ENCODE measurements at regions not wholly inside any gene's neighbourhood (a gene's known extent, or its start where the extent isn't known, plus 50 kb on each side); places are given as distances from the start of the nearest gene placed in this dataset.

DNA sequence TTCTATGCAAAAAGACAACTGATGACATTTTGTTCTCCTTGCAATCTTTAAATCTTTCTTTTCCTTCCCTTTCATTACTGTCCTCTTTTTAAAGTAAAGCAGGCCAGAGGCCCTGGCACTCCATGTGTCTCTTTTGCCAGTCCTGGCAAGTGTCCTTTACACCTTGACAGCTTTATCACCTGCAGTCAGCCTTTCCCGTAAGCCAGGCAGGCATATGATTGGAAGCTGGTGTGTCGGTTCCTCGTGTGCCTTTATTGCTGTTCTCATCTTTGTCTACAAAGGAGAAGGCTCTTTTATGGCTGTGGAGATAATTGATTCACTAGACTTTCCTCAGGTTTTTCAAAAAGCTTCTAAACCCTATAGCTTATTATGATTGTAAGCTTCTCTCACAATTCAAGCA, 162.3 kb upstream of the FBXL4 start:
- peaks cover 3% of the 10 kb centered on the region for H3K27me3 ChIP-seq (ENCODE audit: insufficient read depth, low read length, poor library complexity)
- no peak overlapping the region for H3K4me2 ChIP-seq (ENCODE audit: insufficient read depth, low read length)
- no peak overlapping the region for H2AFZ ChIP-seq (ENCODE audit: low read depth, low read length)
- H3K79me2 ChIP-seq (ENCODE audit: insufficient read depth, low read length), result no peaks in the 10 kb centered on the region
- no peak overlapping the region for H3K9ac ChIP-seq (ENCODE audit: low read depth, low read length)
- H3K4me1 ChIP-seq (ENCODE audit: insufficient read depth, low read length), result no peaks in the 10 kb centered on the region
- no peak overlapping the region for H3K27ac ChIP-seq (ENCODE audit: low read length)
- DNase-seq (no peak), ATAC-seq (ENCODE audit: insufficient read depth, low read depth) (no peak)
- H3K36me3 ChIP-seq (ENCODE audit: insufficient read depth, low read length), result no peaks in the 10 kb centered on the region
- TF ChIP-seq, protein P1, sequence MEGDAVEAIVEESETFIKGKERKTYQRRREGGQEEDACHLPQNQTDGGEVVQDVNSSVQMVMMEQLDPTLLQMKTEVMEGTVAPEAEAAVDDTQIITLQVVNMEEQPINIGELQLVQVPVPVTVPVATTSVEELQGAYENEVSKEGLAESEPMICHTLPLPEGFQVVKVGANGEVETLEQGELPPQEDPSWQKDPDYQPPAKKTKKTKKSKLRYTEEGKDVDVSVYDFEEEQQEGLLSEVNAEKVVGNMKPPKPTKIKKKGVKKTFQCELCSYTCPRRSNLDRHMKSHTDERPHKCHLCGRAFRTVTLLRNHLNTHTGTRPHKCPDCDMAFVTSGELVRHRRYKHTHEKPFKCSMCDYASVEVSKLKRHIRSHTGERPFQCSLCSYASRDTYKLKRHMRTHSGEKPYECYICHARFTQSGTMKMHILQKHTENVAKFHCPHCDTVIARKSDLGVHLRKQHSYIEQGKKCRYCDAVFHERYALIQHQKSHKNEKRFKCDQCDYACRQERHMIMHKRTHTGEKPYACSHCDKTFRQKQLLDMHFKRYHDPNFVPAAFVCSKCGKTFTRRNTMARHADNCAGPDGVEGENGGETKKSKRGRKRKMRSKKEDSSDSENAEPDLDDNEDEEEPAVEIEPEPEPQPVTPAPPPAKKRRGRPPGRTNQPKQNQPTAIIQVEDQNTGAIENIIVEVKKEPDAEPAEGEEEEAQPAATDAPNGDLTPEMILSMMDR (IDR thresholded peaks at IDR 0.05; ENCODE audit: borderline replicate concordance, extremely low read depth, low read length, poor library complexity, severe bottlenecking), result no peak
- no peak for TF ChIP-seq EZH2 (IDR thresholded peaks at IDR 0.05; ENCODE audit: borderline replicate concordance, low read depth, low read length, severe bottlenecking)
- no peak overlapping the region for H3K4me3 ChIP-seq (ENCODE audit: low read depth in 1 of 2, low read length in 2 of 2)
- no peaks in the 10 kb centered on the region for H4K20me1 ChIP-seq (ENCODE audit: insufficient read depth, low read length)
- no peaks in the 10 kb centered on the region for H3K9me3 ChIP-seq (ENCODE audit: insufficient read depth, low read length, severe bottlenecking)

DNA sequence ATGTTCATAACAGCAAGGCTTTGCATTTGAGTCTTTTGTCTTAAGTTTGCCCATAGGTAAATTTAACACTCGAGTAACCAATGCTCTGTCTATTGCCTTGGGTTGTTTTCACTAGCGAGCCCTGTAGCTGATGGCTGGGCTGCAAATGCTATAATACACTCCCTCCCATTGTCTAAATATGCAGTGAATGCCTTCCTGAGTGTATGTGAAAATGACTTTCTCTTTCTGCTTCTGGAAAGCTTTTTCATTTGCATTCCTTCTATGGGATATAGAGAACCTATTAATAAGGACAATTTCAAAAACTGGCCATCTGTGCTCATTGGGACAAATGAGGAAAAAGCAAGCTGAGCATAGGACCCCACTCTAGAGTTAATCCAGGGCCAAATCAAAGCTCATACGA, 156.5 kb upstream of the FBXL4 start:
- no peak overlapping the region for H3K4me2 ChIP-seq (ENCODE audit: insufficient read depth, low read length)
- no peaks in the 10 kb centered on the region for H3K4me1 ChIP-seq (ENCODE audit: insufficient read depth, low read length)
- H3K9me3 ChIP-seq (ENCODE audit: insufficient read depth, low read length, severe bottlenecking), result no peaks in the 10 kb centered on the region
- H3K27me3 ChIP-seq (ENCODE audit: insufficient read depth, low read length, poor library complexity), result no peaks in the 10 kb centered on the region
- H3K27ac ChIP-seq (ENCODE audit: low read length), result no peak overlapping the region
- H3K9ac ChIP-seq (ENCODE audit: low read depth, low read length), result no peak overlapping the region
- H3K4me3 ChIP-seq (ENCODE audit: low read depth in 1 of 2, low read length in 2 of 2), result no peak overlapping the region
- no peak overlapping the region for H2AFZ ChIP-seq (ENCODE audit: low read depth, low read length)
- TF ChIP-seq, protein P1 (IDR thresholded peaks at IDR 0.05; ENCODE audit: borderline replicate concordance, extremely low read depth, low read length, poor library complexity, severe bottlenecking), result no peak
- no peak for TF ChIP-seq EZH2 (IDR thresholded peaks at IDR 0.05; ENCODE audit: borderline replicate concordance, low read depth, low read length, severe bottlenecking)
- no peak for ATAC-seq (ENCODE audit: insufficient read depth, low read depth)
- no peaks in the 10 kb centered on the region for H4K20me1 ChIP-seq (ENCODE audit: insufficient read depth, low read length)
- no peaks in the 10 kb centered on the region for H3K36me3 ChIP-seq (ENCODE audit: insufficient read depth, low read length)
- no peaks in the 10 kb centered on the region for H3K79me2 ChIP-seq (ENCODE audit: insufficient read depth, low read length)
- DNase-seq, result no peak

DNA sequence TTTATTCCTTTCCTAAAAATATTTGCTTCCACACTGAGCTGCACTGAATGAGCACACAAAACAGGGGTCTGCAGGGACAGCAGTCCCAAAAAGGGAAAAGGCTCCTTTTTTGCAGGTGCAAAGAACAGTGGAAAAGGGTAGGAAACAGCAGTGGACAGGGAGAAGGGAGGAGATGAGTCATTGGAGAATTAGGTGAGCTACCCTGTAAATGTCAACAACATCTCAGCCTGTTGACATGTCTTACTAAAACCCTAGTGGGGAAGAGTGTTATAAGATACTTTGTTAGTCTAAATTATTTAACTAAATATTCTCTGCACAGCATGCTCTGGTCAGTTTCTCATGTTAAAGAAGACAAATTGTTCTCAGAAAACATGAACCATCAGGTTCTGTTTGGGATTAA, 151.5 kb upstream of the FBXL4 start:
- H3K9ac ChIP-seq (ENCODE audit: low read depth, low read length), result no peak overlapping the region
- H3K27me3 ChIP-seq (ENCODE audit: insufficient read depth, low read length, poor library complexity), result no peaks in the 10 kb centered on the region
- H4K20me1 ChIP-seq (ENCODE audit: insufficient read depth, low read length), result no peaks in the 10 kb centered on the region
- TF ChIP-seq, protein P1 (IDR thresholded peaks at IDR 0.05; ENCODE audit: borderline replicate concordance, extremely low read depth, low read length, poor library complexity, severe bottlenecking), result no peak
- TF ChIP-seq EZH2 (IDR thresholded peaks at IDR 0.05; ENCODE audit: borderline replicate concordance, low read depth, low read length, severe bottlenecking), result no peak
- no peaks in the 10 kb centered on the region for H3K4me1 ChIP-seq (ENCODE audit: insufficient read depth, low read length)
- no peaks in the 10 kb centered on the region for H3K9me3 ChIP-seq (ENCODE audit: insufficient read depth, low read length, severe bottlenecking)
- DNase-seq (no peak), ATAC-seq (ENCODE audit: insufficient read depth, low read depth) (no peak)
- H2AFZ ChIP-seq (ENCODE audit: low read depth, low read length), result no peak overlapping the region
- H3K4me2 ChIP-seq (ENCODE audit: insufficient read depth, low read length), result no peak overlapping the region
- H3K36me3 ChIP-seq (ENCODE audit: insufficient read depth, low read length), result no peaks in the 10 kb centered on the region
- no peak overlapping the region for H3K4me3 ChIP-seq (ENCODE audit: low read depth in 1 of 2, low read length in 2 of 2)
- no peak overlapping the region for H3K27ac ChIP-seq (ENCODE audit: low read length)
- H3K79me2 ChIP-seq (ENCODE audit: insufficient read depth, low read length), result no peaks in the 10 kb centered on the region

DNA sequence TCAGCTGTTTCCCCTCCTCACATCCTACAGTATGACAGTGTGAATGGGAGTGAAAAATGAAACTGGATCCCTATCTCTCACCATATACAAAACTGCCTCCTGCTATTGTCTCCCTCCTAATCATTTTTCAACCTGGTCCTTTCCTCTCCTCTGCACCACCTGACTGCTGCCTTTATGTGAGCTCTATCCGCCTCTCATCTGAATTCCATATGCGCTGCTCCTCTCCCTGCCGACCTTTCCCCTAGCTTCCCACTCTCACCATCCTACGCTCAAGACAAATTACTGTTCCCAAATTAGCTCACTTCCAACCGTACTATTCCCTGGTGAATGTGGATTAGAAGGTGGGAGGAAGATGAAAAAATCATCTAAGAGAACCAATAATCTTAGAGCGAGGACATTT, 148.4 kb upstream of the FBXL4 start:
- H2AFZ ChIP-seq (ENCODE audit: low read depth, low read length), result no peak overlapping the region
- no peaks in the 10 kb centered on the region for H3K4me1 ChIP-seq (ENCODE audit: insufficient read depth, low read length)
- H3K27me3 ChIP-seq (ENCODE audit: insufficient read depth, low read length, poor library complexity), result no peaks in the 10 kb centered on the region
- no peak for TF ChIP-seq EZH2 (IDR thresholded peaks at IDR 0.05; ENCODE audit: borderline replicate concordance, low read depth, low read length, severe bottlenecking)
- H3K9ac ChIP-seq (ENCODE audit: low read depth, low read length), result no peak overlapping the region
- no peak overlapping the region for H3K4me3 ChIP-seq (ENCODE audit: low read depth in 1 of 2, low read length in 2 of 2)
- H3K27ac ChIP-seq (ENCODE audit: low read length), result no peak overlapping the region
- no peaks in the 10 kb centered on the region for H4K20me1 ChIP-seq (ENCODE audit: insufficient read depth, low read length)
- ATAC-seq (ENCODE audit: insufficient read depth, low read depth) (no peak), DNase-seq (no peak)
- H3K4me2 ChIP-seq (ENCODE audit: insufficient read depth, low read length), result no peak overlapping the region
- H3K36me3 ChIP-seq (ENCODE audit: insufficient read depth, low read length), result no peaks in the 10 kb centered on the region
- no peaks in the 10 kb centered on the region for H3K9me3 ChIP-seq (ENCODE audit: insufficient read depth, low read length, severe bottlenecking)
- H3K79me2 ChIP-seq (ENCODE audit: insufficient read depth, low read length), result no peaks in the 10 kb centered on the region
